GM21723 (cell line): ENCODE measurements at regions not wholly inside any gene's neighbourhood (a gene's known extent, or its start where the extent isn't known, plus 50 kb on each side); places are given as distances from the start of the nearest gene placed in this dataset.
"Not testable (repeated sequence)": the region's sequence is repeated elsewhere in the genome, so short reads cannot be mapped to it uniquely, and the experiment has no call there.

ENCODE experiments used
- ATAC-seq: cut with Tn5 transposase; IDR thresholded peaks from one replicate; pipeline ENCODE4 v1.9.1; 2021; ENCODE audit warnings: mild to moderate bottlenecking, moderate library complexity; ENCODE audit not compliant: unreplicated experiment

- no peak for ATAC-seq
Measured at GRCh38 chr2:160583813-160584537, 90.4 kb upstream of the RBMS1 start.

GRCh38 chr2:160584972-160585494 is 91.4 kb upstream of the RBMS1 start:
- ATAC-seq, result no peak

GRCh38 chr2:160590664-160591063 is 97.1 kb upstream of the RBMS1 start:
- no peak for ATAC-seq

- no peak for ATAC-seq
Measured at GRCh38 chr2:160592401-160592800, 98.8 kb upstream of the RBMS1 start.

- no peak for ATAC-seq
Measured at GRCh38 chr2:160592993-160593392, 99.4 kb upstream of the RBMS1 start.

GRCh38 chr2:160596441-160596840 is 102.8 kb upstream of the RBMS1 start:
- no peak for ATAC-seq

GRCh38 chr2:160600437-160600836 is 106.8 kb upstream of the RBMS1 start:
- ATAC-seq, result not testable (repeated sequence)

GRCh38 chr2:160602073-160602472 is 108.5 kb upstream of the RBMS1 start:
- ATAC-seq, result no peak

GRCh38 chr2:160603771-160604510 is 110.3 kb upstream of the RBMS1 start:
- ATAC-seq, result no peak

- no peak for ATAC-seq
Measured at GRCh38 chr2:160606341-160606740, 112.7 kb upstream of the RBMS1 start.

GRCh38 chr2:160608599-160608998 is 115.0 kb upstream of the RBMS1 start:
- ATAC-seq, result no peak

- ATAC-seq, result no peak
Measured at GRCh38 chr2:160609346-160609745, 115.7 kb upstream of the RBMS1 start.

- no peak for ATAC-seq
Measured at GRCh38 chr2:160610041-160610440, 116.4 kb upstream of the RBMS1 start.

GRCh38 chr2:160612266-160612856 is 118.8 kb upstream of the RBMS1 start:
- no peak for ATAC-seq

GRCh38 chr2:160613466-160614153 is 120.0 kb upstream of the RBMS1 start:
- ATAC-seq, result no peak

GRCh38 chr2:160614391-160614790 is 120.8 kb upstream of the RBMS1 start:
- no peak for ATAC-seq

- ATAC-seq, result no peak
Measured at GRCh38 chr2:160615706-160616105, 122.1 kb upstream of the RBMS1 start.

GRCh38 chr2:160616149-160616548 is 122.5 kb upstream of the RBMS1 start:
- ATAC-seq, result no peak

- ATAC-seq, result no peak
Measured at GRCh38 chr2:160621748-160622147, 128.1 kb upstream of the RBMS1 start.

- not testable (repeated sequence) for ATAC-seq
Measured at GRCh38 chr2:160628020-160628637, 134.5 kb upstream of the RBMS1 start.

GRCh38 chr2:160628811-160629210 is 135.2 kb upstream of the RBMS1 start:
- no peak for ATAC-seq
